ENCODE measurements at regions not wholly inside any gene's neighbourhood (a gene's known extent, or its start where the extent isn't known, plus 50 kb on each side); places are given as distances from the start of the nearest gene placed in this dataset.
"Not testable (repeated sequence)": the region's sequence is repeated elsewhere in the genome, so short reads cannot be mapped to it uniquely, and the experiment has no call there.

DNA sequence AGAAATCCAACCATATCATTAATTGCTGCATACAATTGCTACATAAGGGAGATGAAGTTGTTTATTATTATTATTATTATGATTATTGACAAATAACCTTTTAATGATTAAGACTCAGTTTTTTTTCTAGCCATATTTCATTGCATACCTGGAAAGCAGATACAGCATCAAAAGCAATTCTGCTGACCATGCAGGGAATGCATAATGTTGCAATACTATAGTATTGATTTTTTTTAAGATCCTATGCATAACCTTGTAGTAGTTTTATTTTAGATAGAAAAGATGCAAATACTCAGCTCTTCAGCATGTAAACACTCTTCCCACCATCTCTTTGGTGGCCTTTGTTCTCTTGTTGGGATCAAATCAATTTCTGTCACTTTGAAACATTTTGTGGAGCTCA, 300.9 kb upstream of the MAP3K7 start:
- no peak for DNase-seq (ENCODE audit: low read depth in 3 of 3)

DNA sequence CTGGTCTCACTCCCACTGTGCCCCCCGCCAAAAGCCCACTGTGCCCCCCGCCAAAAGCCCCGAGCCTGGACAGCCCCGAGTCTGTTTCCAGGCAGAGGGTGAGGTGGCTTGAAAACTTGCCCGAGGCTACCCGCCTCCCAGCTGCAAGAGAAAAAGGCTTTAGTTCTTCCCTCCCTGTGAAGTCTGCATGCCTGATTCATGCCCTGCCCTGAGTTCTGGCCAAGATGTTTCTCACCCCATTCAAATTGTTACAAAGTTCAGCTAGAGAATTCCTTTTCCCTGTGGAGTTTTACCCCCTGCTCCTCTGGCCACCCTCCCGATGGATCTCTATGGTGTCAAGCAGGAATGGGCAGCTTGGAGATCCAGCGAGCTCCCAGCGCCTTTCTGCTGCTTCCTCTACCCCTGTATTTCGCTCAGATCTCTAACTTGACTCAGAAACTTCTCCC, 298.8 kb upstream of the MAP3K7 start:
- no peak for DNase-seq (ENCODE audit: low read depth in 3 of 3)

DNA sequence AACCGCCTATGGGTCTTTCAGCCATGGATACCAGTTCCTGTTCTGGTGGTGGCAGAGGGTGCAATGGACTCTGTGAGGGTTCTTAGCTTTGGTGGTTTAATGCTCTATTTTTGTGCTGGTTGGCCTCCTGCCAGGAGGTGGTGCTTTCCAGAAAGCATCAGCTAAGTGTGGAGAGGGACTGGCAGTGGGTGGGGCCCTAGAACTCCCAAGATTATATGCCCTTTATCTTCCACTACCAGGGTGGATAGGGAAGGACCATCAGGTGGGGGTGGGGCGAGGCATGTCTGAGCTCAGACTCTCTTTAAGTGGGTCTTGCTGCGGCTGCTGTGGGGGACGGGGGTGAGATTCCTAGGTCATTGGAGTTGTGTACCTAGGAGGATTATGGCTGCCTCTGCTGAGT, 298.3 kb upstream of the MAP3K7 start:
- not testable (repeated sequence) for DNase-seq (ENCODE audit: low read depth in 3 of 3)

DNA sequence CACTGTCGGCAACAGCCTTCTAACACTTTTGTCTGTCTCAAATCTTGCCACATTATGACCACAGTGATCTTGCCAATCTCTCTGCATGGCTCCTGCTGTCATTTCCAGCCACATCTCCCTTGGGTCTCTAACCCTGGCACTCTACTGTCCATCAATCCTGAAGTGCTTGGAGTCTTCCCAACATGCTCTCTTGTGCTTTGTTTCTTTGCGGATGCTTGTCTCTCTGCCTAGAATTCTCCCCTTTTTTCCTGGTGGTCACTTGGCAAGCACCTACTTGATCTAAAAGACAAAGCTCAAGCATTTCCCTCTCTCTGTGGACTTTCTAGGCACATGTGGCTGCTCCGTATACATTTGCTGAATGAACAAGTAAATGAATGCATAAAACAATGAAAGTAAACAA, 290.7 kb upstream of the MAP3K7 start:
- DNase-seq (ENCODE audit: low read depth in 3 of 3) = no peak

DNA sequence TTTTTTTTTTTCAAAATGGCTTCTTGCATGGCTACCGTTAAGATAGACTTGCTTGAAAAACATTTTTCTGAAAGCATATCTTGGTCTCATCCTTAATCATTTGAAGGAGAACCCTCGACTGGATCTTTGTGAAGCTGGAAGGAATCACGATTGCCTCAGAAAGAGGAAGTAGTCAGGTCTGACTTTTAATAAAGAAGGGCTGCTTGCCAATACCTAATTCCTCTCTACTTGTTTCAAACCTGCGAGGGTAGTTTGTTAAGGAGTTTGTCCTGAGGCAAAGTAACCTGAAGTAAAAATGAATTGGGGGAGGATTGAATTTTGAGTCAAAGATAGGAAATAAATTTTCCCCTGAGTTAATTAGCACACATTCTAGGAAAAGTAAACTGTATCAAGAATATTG, 288.1 kb upstream of the MAP3K7 start:
- no peak for DNase-seq (ENCODE audit: low read depth in 3 of 3)

DNA sequence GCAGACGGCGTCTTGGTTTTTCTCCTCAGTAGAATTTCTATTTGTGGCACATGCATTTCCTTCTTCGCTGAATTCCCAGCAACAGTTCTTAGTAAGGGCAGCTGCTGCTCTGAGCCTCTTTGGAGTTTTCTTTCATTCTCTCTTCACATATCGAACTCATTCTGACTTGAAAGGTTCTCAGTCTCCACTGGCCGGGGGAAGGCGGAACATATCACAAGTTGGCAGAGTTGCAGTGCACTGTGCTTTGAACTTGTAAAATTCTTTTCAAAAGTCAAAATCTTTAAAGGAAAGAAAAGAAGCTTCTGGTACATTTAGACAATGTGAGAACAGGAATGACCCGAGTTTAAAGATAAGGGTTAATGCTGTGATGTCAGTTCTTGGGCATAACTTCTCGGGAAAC, 286.1 kb upstream of the MAP3K7 start:
- DNase-seq (ENCODE audit: low read depth in 3 of 3) = no peak

DNA sequence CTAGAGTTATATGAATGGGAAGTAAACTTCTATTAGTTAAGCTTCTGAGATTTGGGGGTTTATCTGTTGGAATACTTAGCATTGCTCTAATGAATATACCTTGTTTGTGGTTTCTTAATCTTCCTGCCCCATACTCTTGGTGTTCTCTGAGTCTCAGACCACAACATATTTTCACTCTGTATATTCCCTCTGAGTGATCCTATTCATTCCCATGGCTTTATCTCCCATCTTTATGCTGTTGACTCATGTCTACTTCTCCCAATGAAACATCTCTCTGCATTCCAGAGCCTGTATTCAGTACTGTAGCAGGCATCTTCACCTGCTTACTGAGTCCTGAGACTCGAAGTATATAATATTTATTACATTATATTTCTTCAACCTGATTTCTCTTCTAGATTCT, 283.7 kb upstream of the MAP3K7 start:
- DNase-seq (ENCODE audit: low read depth in 3 of 3) = no peak

DNA sequence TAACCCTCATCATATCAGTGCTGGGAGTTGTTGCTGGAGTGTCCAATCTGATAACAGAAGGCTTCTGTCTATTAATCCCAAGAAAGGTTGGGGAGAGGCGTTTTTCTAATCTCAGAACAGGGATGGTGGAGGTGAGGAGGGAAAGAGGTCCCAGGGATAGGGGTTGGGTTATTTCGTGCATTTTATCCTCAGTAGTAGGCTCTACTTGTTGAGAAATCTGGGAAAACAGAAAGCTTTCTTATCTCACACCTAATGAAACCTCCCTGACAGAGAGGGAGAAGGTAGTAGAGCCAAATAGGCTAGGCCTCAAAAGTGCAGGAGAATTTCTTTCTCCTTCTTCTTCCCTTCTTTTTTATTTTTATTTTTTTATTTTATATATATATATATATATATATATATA, 281.8 kb upstream of the MAP3K7 start:
- DNase-seq (ENCODE audit: low read depth in 3 of 3) = no peak

DNA sequence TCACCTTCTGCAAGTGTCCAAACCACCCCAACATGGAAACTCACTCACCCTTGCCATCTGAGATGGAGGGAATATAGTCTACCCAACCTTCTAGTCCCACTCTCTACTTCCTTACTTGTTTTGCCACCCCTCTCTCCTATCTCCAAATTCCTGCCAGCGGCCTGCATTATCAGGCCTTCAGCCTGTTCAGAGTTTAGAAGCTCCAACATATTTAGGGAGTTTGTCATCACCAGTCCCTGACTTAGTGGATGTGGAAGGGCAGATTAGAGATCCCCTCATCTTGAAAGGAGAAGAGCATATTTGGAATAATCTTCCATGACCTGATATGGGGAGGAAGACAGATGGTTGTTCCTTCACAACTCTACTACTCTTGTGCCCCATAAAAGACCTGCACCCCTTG, 281.4 kb upstream of the MAP3K7 start:
- DNase-seq (ENCODE audit: low read depth in 3 of 3) = no peak

DNA sequence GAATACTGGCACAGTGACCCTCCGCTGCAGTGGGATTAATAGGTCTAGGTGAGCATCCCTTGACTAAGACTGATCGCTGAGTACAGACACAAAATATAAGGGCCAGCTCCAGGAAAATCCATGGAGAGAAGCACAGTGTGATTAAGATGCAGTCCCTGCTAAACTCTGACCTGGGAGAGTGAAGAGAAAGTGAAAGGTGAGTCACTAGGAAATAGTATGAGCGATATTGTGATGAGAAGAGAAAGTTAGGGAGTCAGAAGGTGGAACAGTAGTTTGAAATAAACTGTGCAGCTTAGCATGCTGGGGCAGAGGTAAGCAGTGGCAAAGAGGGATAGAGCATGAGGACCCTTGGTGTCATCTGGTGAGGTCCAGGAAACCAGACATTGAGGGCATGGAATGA, 278.6 kb upstream of the MAP3K7 start:
- DNase-seq (ENCODE audit: low read depth in 3 of 3) = no peak

DNA sequence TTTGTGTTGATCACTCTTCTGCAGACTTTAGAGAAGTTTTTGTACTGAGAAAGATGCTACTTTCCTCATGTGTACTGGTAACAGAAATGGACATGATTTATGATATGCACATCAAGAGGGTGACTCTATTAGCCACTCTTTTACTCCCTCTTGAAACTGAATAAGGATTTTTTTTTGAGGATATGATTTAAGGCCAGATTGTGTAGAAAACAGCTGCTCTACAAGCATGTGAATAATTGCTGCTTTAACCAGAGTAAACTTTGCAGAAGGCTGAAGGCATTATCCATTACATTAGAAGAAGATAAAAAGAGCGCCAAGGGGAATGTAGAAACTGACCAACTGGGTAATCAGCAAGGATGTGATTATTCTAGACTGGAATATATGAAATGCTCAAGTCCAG, 276.2 kb upstream of the MAP3K7 start:
- DNase-seq (ENCODE audit: low read depth in 3 of 3) = no peak

DNA sequence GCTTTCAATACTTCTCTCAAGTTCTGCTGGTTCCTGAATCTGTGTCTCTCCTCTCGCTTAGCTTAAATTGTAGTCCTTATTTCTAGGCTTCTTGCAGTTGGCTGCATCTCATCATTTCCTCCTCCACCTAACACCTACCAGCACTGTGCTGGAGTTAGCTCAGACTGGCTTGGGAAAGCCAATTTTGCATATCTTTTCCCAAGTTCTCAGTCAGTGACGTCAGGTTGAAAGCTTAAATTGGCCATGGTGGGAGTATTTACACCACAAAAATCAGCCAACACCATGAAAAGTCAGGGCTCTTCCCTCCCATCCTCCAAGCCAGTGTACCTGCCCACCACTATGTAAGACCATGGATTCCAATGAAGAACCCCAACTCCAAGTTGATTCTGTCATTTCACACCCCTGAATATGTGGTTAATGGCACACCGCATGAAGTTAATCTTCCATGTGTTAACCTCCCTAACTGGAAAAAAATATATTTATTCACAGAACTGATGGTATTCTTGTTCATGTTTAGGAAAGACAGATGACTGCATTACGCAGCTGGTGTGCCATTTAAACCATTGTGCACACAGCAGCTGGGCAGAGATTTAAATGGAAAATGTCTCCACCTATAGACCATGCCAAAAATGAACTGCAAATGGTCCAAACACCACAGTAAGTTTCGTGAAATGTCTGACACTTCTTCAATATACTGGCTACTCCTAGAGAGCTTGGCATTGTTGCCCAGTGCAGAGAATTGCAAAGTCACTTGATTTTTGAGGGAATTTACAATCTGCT, 274.1 kb upstream of the MAP3K7 start:
- no peak for DNase-seq (ENCODE audit: low read depth in 3 of 3)

DNA sequence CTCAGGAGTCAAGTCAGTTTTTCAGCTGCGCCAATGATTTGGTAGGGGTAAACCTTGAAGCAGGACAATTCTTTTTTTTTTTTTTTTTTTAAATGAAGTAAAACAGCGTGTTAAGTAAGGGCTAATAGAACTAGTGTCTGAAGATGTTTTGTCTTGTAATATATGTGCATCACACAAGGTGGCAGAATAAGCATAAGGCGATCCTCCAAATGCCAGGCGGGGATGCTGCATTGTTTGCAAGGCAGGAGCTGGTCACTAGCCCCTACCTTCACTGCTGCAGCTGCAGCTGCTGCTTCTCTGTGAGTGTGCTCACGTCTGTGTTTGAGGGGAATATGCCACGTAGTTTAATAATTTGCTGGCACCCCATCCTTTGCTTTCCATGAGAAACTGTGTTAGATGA, 272.7 kb upstream of the MAP3K7 start:
- no peak for DNase-seq (ENCODE audit: low read depth in 3 of 3)

DNA sequence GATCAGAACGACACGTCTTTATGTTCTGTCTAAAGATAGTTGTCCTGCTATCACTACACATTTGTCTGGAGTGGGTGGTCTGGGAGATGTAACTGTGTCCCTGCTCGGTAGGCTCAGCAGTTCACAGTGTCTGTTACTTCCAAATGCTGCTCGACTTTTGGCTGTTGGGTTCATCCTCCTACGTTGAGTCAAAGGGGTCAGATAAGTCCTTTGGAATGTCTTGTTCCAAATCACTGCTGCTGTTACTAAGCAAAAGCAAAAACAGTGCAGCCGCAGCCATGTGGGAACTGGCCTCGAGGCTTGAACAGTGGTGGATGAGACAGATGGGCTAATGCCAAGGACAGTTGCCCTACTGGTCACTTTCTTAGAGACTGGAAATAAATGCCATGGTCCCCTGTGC, 272.2 kb upstream of the MAP3K7 start:
- no peak for DNase-seq (ENCODE audit: low read depth in 3 of 3)

DNA sequence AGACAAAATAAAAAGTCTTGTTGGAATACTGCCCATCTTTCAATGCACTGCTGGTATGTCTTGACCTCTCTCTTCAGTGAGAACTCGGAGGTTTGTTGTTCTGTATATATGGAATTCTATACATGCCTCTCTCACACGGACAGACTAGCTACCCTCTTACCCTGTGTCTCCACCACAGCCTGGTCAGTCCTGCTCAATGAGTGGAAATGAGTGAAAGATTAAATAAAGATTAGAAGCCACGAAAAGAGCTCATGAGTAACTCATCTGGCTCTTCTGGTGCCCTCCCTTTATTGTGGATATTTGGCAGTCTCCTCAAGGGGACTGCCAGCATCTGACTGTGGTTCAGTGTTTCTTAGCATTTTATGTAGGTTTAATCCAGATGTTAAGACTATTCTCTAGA, 262.8 kb upstream of the MAP3K7 start:
- no peak for DNase-seq (ENCODE audit: low read depth in 3 of 3)

DNA sequence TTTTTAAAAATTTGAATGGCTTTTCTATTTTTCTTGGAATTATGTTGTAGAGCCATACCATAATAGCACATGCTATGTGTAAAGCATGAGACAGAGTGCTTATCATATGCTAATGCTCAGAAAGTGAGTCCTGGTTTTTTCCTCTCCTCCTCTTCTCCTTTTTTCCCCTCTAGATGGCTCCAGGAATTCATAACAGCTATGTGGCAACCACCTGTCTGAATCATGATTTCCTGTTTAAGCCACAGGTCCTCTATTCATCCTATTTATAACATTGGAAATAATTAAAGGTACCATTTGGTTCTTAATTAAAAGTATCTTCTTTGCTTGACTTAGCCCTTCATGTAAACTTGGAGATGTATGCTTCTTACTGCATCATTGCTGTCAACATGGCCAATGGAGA, 260.0 kb upstream of the MAP3K7 start:
- no peak for DNase-seq (ENCODE audit: low read depth in 3 of 3)

DNA sequence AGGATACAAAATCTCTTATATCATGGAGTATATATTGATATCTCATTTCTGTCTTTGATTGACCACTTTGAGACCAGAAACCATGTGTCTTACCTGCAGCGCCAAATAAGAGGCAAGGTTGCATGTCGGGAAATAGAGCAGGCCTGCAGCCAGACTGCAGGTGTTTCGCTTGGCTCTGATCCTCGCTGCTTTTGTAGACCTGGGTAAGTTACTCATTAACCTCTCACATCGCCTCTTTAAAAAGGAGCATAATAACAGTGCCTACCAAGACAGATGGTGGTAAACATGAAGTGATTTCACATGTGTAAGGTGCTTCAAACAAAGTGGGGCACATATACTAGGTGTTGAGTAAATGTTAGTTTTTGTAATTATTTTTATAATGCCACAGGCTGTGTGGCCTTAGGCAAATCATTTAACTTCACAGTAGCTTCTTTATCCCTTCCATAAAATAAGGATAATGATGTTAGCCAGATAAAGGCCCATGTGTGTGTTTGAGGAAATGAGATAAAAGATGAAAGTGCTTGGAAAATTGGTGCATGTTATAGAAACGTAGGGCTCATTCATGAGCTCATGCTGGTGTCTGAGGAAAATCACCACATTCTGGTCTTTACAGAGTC, 248.8 kb upstream of the MAP3K7 start:
- no peak for DNase-seq (ENCODE audit: low read depth in 3 of 3)

DNA sequence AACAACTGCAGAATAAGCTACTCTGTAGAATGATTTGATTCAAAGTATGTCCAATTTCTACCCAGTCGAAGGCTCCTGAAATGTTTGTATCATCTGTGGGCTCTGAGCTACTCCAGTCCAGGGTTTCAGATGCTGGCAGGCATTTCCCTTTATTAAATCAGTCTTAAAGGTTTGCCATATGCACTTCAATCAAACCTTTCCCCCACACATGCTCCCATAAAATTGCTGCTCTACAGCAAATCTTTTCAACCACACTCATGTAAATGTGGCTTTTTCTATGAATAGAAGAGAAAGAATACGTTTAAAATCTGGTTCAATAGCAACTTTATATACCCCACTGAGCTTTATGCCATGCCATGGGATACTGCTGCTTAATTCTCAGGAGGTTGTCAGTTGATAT, 242.4 kb upstream of the MAP3K7 start:
- no peak for DNase-seq (ENCODE audit: low read depth in 3 of 3)

DNA sequence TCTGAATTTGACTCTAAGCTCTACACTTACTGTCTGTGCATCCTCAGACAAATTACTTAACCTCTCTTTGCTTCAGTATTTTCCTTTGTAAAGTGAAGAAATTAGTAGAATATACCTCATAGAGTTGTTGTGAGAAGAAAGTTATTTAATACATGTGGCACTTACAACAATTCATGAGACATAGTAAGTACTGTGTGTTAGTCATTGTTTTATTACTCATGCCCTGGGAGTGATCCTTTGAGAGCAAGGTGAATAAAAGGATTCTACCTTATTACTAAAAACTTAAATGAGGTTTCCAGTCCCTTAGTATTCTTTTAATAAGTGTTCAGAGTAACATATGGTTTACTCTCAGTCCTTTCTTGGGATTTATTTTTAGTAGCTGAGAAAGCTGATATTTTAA, 233.6 kb upstream of the MAP3K7 start:
- no peak for DNase-seq (ENCODE audit: low read depth in 3 of 3)

DNA sequence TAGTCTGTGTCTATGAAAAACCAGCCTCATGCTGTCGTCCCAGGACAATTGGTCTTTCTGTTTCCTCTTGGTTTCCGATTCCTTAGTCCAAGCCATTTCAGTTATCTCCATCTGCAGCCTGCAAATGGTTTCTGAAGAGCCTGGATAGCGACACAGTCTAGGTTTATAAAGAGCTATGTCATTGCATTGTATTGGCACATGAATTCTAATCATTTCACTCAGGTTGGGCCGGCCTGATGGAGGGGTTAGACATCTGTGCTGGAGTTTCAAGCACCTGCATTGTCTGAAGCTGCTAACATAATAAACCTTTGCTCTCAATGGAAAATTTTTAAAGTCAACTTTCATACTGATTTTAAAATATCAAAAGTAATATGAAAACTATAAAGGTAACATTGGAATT, 232.6 kb upstream of the MAP3K7 start:
- DNase-seq (ENCODE audit: low read depth in 3 of 3) = no peak

DNA sequence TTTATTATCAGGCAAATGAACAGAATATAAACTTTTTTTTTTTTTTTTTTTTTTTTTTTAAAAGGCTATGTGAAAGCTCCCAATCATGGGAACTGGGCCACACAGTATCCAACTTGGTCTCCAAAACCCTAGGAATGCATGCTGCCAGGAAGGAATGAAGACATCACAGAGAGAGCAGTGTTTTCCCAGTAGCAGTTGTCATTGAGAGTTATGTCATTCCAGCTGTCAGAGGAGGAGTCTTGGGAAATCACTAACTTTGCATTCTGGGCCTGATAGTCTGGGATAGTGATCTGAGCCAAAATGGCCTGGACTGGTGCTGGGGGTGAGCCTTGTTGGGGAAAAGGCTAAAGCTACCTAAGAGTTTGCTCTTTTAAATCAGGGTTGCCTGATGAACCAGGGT, 231.3 kb upstream of the MAP3K7 start:
- no peak for DNase-seq (ENCODE audit: low read depth in 3 of 3)

DNA sequence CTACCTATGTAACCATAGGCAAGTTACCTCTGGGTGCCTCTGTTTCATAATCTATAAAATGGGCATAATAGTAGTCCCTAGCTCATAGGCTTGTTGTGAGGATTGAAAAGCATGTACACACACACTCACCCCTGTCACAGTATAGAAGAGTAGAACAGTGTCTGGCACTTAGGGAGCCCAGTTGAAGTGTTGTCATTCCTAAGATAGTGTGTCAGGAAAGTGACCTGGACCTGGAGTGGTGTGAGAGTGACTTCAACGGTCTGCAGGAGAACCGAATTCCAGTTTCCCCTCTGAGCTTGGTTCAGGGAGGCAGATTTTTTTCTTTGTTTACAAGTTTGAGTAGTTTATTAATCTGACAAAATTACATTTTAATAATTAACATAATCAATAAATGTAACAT, 229.9 kb upstream of the MAP3K7 start:
- no peak for DNase-seq (ENCODE audit: low read depth in 3 of 3)

DNA sequence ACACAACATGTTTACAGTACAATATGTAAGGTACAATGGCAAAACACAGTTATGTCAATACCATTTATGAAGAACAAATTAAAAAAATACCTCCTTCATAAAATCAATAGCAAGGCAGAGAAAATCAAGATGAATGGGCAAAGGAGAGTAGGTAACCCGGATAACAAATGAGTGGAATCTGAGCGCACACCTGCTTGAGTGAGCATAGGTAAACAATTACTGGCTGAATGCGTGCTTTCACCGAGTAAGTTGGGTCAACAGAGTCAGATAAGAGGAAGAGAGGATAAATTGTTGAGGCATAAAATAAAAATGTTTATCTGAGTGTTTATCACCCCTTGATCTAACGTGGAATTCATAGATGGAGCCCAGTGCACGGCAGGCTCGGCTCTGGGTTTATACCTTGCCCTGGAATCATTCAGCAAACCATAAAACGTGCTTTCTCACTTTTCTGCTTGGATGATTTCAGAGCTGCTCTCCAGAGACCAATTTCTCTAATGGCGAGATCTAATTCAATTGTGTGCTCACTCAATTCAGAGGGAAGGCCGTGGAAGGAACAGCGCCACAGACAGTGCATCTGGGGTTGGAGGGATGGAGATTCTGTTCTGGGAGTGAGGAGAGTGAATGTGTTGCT, 224.8 kb upstream of the MAP3K7 start:
- no peak for DNase-seq (ENCODE audit: low read depth in 3 of 3)

Measured in stimulated activated CD4-positive, alpha-beta T cell treated with anti-CD3 and anti-CD28 coated beads, TNF-alpha, amount 100 ng/mL, for 24 hours (primary cell).